Esophagus squamous epithelium (tissue), 4 donors: ENCODE measurements at regions not wholly inside any gene's neighbourhood (a gene's known extent, or its start where the extent isn't known, plus 50 kb on each side); places are given as distances from the start of the nearest gene placed in this dataset.

Experiments used
- CTCF ChIP-seq, 6 experiments: fragments of 450-650 bp in 4 of 6; fragments of 200-600 bp in 2 of 6; sonication (generic) in 2 of 6; IDR thresholded peaks; one replicate each; pipeline ENCODE4 v1.5.1; 2016 to 2019; ENCODE audit warnings: antibody characterized with exemption in 6 of 6, mild to moderate bottlenecking in 4 of 6, moderate library complexity in 4 of 6
- POLR2A ChIP-seq, 4 donors: fragments of 450-650 bp; IDR thresholded peaks; one replicate each; pipeline ENCODE4 v1.6.1; 2017; ENCODE audit warnings: antibody characterized with exemption in 4 of 4, mild to moderate bottlenecking in 4 of 4, moderate library complexity in 3 of 4

GRCh38 chr5:40368200-40368599 lies 311.5 kb upstream of the PTGER4 start:
- TF ChIP-seq CTCF (IDR thresholded peaks at IDR 0.05) (no peak), POLR2A (IDR thresholded peaks at IDR 0.05) (no peak)
